Fibroblast of skin of scalp (primary cell): ENCODE measurements at regions not wholly inside any gene's neighbourhood (a gene's known extent, or its start where the extent isn't known, plus 50 kb on each side); places are given as distances from the start of the nearest gene placed in this dataset.
"Not testable (repeated sequence)": the region's sequence is repeated elsewhere in the genome, so short reads cannot be mapped to it uniquely, and the experiment has no call there.

Experiments
- DNase-seq: peaks from one replicate; pipeline ENCODE4 v3.0.0-alpha.2; 2013

GRCh38 chr21:19120591-19120990 is 717.0 kb upstream of the TMPRSS15 start:
- DNase-seq: no peak

GRCh38 chr21:19122356-19122755 is 718.8 kb upstream of the TMPRSS15 start:
- DNase-seq: no peak

GRCh38 chr21:19123053-19123452 is 719.5 kb upstream of the TMPRSS15 start:
- no peak for DNase-seq

- no peak for DNase-seq
These were observed 719.9 kb upstream of the TMPRSS15 start for GRCh38 chr21:19123525-19123924.

- DNase-seq: no peak
These were observed 721.1 kb upstream of the TMPRSS15 start for GRCh38 chr21:19124691-19125090.

- no peak for DNase-seq
These were observed 726.9 kb upstream of the TMPRSS15 start for GRCh38 chr21:19130379-19131028.

- no peak for DNase-seq
These were observed 737.9 kb upstream of the TMPRSS15 start for GRCh38 chr21:19141511-19141910.

GRCh38 chr21:19145682-19146293 is 742.2 kb upstream of the TMPRSS15 start:
- DNase-seq: no peak

GRCh38 chr21:19148056-19148455 is 744.5 kb upstream of the TMPRSS15 start:
- no peak for DNase-seq

GRCh38 chr21:19171585-19171984 is 768.0 kb upstream of the TMPRSS15 start:
- no peak for DNase-seq

GRCh38 chr21:19181604-19182140 is 778.1 kb upstream of the TMPRSS15 start:
- no peak for DNase-seq

- DNase-seq: no peak
These were observed 794.4 kb upstream of the TMPRSS15 start for GRCh38 chr21:19197950-19198349.

- no peak for DNase-seq
These were observed 795.2 kb upstream of the TMPRSS15 start for GRCh38 chr21:19198801-19199200.

GRCh38 chr21:19218163-19218562 is 814.6 kb upstream of the TMPRSS15 start:
- DNase-seq: no peak

GRCh38 chr21:19224090-19224489 is 820.5 kb upstream of the TMPRSS15 start:
- no peak for DNase-seq

- DNase-seq: no peak
These were observed 824.6 kb upstream of the TMPRSS15 start for GRCh38 chr21:19228226-19228625.

GRCh38 chr21:19233841-19234240 is 830.3 kb upstream of the TMPRSS15 start:
- DNase-seq: not testable (repeated sequence)

GRCh38 chr21:19236209-19236608 is 832.6 kb upstream of the TMPRSS15 start:
- no peak for DNase-seq

- DNase-seq: no peak
These were observed 834.0 kb upstream of the TMPRSS15 start for GRCh38 chr21:19237608-19238007.

GRCh38 chr21:19239696-19240095 is 836.1 kb upstream of the TMPRSS15 start:
- DNase-seq: no peak

- DNase-seq: no peak
These were observed 841.1 kb upstream of the TMPRSS15 start for GRCh38 chr21:19244502-19245187.

GRCh38 chr21:19245188-19245580 is 841.6 kb upstream of the TMPRSS15 start:
- DNase-seq: no peak

GRCh38 chr21:19246018-19246417 is 842.4 kb upstream of the TMPRSS15 start:
- DNase-seq: no peak
